HG02759 (cell line): ENCODE measurements at regions not wholly inside any gene's neighbourhood (a gene's known extent, or its start where the extent isn't known, plus 50 kb on each side); places are given as distances from the start of the nearest gene placed in this dataset.

Experiments used
- ATAC-seq: cut with Tn5 transposase; IDR thresholded peaks from one replicate; pipeline ENCODE4 v1.9.1; 2021; ENCODE audit warnings: mild to moderate bottlenecking, moderate library complexity; ENCODE audit not compliant: unreplicated experiment

- no peak for ATAC-seq
Observed at GRCh38 chr15:97071668-97072067, 741.2 kb downstream of the NR2F2 start.

DNA sequence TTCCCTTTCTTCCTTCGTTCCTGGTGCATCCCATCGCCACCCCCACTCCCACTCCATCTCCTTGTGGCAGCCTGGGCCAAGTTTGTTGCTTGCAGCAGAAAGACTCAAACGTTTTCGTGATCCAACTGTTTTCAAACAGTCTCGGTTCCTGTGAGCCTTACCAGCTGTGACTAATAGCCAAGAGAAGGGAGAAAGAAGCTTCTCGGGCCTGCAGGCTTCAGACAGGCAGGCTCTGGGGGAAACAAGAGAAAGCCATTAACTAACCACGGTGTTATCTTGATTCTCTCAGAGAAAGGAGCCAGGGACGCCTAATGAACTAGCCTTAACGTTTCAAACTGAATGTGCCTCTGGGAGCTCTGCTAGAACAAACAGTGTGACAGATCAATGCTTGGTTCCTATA lies 742.0 kb downstream of the NR2F2 start:
- ATAC-seq, result no peak

GRCh38 chr15:97076011-97076410 lies 745.5 kb downstream of the NR2F2 start:
- no peak for ATAC-seq

DNA sequence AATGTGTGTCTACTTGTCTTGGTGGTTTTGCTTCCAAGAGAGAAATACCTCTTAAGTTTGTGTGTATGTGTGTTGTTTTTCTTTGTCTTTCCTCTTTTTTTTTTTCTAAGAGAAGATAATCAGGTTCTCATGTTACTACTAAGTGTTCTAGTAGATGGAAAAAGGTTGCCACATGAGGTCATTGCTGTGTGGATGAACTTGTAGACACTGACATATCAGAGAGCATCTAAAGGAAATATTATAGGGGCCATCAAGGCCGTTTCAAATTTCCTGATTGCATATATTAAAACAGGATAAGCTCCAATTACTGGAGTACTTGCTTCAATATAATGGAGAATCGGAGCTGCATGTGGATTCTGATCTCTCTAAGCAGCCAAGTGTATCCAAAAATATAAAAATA lies 747.5 kb downstream of the NR2F2 start:
- no peak for ATAC-seq

GRCh38 chr15:97078591-97078990 lies 748.1 kb downstream of the NR2F2 start:
- no peak for ATAC-seq

DNA sequence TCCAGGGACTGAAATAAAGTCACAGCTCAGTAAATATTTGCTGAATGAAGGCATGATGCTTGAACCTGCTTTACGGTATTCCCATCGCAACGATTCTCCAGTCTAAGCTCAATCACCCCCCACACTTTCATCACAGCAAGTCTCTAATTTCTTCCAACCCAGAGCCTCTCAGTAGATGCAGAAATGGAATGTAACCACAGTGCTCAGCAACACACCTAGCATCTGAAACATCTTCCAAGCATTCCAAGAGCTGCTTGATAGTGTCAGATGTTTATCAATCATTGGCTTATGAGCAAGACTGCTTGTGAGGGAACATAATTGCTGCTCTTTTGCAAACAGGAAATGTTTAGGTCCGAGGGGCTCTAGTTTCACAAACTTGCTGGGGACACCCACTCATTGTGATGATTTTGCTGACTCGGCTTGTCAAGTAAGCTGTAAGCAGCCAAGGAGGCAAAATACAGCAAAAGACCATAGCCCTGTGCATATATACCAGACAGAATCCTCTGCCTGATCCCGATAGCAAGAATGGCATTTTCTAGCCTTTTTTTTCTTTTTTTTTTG lies 751.2 kb downstream of the NR2F2 start:
- no peak for ATAC-seq

- ATAC-seq, result no peak
Observed at GRCh38 chr15:97082830-97083229, 752.3 kb downstream of the NR2F2 start.

DNA sequence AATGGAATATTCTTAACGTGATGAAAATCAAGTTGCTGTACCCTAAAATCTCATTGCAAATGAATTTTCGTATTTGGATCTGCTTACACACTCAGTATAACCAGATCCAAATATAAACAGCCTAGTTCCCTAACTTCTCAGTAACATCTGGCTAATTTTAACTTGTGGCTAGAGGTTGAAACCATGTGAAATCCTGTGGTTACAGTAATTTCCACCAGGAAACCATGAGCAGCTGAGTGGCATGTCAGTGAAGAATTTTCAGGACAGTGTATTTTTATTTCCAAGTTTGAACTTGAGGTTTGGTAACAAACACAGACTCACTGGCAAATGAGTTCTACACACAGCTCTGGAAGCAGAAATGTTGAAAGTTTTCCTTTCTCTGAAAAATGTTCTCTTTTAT lies 754.1 kb downstream of the NR2F2 start:
- no peak for ATAC-seq

GRCh38 chr15:97085731-97086130 lies 755.2 kb downstream of the NR2F2 start:
- ATAC-seq, result no peak

GRCh38 chr15:97087006-97087741 lies 756.7 kb downstream of the NR2F2 start:
- no peak for ATAC-seq

DNA sequence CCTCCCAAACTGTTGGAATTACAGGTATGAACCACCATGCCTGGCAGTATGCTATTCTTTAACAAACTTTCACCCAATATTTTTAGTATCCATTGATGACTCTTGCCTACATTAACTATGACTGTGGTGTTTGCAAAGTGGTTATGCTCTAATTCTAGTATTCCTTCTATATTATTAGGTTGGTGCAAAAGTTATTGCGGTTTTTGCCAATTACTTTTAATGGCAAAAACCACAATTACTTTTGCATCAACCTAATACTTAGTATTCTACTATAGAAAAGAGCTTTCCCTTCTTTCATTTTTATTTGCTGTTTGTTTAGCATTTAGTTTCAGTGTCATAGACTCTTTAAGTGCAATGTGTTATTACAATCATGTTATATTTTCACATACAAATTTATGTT lies 760.6 kb downstream of the NR2F2 start:
- ATAC-seq, result no peak

GRCh38 chr15:97092656-97093055 lies 762.2 kb downstream of the NR2F2 start:
- no peak for ATAC-seq

DNA sequence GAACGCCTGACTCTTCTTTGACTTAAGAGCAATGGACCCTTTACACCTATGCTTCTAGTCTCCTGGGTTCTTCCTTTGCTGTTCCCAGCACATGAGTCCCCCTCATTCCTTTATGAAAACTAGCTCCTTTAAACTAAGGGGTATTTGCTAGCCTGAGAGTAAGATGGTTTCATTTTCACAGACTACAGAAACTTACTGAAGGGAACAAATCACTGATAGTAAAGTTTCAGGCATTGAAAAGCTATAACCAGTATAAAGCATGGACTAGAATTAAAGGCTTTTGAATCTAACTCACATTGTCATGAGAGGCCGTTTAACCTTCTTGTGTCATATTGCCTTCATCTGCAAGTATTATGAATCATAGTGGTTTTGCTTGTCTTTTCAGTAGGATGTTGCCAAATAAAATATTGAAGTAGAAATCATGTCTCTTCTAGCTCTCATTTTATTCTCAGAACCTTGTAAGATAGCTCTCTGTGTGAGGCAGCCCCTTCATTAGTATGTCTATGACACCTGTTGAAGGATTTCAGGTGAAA lies 765.9 kb downstream of the NR2F2 start:
- no peak for ATAC-seq

DNA sequence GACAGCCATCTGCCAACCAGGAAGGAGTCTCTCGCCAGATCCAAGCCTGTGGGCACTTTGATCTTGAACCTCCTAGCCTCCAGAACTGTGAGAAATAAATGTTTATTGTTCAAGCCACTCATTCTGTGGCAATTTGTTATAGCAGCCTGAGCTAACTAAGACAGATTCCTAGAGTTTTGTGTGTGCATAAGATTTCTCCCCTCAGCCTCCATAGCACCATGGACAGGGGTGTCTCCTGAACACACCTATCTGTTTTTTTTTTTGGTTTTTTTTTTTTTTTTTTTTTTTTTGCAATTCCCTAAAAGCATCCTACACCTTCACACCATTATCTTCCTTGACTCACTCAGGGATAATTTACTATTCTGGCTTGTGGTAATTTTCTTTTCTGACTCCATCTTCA lies 768.5 kb downstream of the NR2F2 start:
- ATAC-seq, result no peak

DNA sequence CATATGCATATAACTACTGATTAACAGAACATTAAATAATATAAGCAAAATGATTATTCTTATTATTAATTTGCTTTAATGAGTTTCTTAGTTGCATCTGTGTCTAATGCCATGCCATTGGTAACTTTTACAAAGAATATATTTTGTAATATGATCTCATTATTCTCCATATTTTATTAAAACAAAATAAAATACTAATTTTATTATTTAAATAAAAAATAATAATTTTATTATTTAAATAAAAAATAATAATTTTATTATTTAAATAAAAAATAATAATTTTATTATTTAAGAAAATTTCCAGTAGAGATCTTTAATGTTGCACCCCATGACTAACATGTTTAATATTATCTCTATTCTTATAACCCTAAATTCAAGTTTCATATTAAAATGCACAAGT lies 771.1 kb downstream of the NR2F2 start:
- no peak for ATAC-seq

- no peak for ATAC-seq
Observed at GRCh38 chr15:97114900-97115760, 784.6 kb downstream of the NR2F2 start.

DNA sequence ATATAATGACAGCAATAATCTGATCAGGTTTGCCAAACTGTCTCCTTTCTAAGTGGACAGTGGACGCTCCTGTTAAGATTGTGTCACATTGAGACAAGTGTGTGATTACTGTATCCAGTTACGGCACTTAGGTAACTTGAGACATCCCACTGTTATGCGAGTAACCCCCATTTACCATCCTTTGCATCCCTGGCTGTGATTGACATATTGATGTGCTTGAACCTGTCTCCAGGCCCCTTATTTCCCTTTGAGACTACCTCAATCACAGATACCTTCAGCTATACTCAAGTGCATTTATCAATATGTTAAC lies 785.2 kb downstream of the NR2F2 start:
- no peak for ATAC-seq

DNA sequence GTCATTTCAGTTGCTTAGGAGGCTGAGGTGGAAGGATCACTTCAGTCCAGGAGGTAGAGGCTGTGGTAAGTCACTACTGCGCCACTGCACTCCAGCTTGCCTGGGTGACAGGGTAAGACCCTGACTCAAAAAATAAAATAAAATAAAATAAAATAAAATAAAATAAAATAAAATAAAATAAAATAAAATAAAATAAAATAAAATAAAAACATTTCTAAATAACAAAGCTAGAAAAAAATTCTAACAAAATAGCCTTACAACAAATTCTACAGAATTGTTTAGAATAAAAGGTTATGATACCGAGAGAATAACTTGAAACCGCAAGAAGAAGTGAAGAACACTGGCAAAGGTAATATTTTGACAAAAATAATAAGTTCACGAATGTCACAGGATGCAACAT lies 794.3 kb downstream of the NR2F2 start:
- no peak for ATAC-seq

- ATAC-seq, result no peak
Observed at GRCh38 chr15:97126553-97127233, 796.2 kb downstream of the NR2F2 start.

DNA sequence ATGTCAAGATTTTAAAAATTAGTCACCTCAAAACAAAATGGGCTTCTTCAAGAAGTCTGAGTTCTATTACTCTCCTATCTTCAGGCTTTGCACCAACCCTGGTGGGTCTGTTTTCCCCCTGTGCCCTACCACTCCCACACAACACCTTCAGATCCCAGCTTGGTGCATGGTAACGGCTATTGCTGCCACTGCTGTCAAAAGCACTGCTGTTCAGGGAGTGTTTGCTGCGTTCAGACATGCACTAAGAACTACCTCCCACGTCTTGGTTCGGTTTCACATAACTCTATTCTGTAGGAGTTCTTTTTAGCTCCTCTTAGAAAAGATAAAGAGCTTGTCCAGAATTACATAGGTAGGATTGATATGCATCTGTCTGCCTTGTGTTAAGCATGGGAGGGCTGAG lies 799.2 kb downstream of the NR2F2 start:
- ATAC-seq, result no peak

- no peak for ATAC-seq
Observed at GRCh38 chr15:97140216-97140615, 809.7 kb downstream of the NR2F2 start.
